Naive B cell (primary cell): ENCODE measurements at regions not wholly inside any gene's neighbourhood (a gene's known extent, or its start where the extent isn't known, plus 50 kb on each side); places are given as distances from the start of the nearest gene placed in this dataset.
"Not testable (repeated sequence)": the region's sequence is repeated elsewhere in the genome, so short reads cannot be mapped to it uniquely, and the experiment has no call there.

Experiments used
- ATAC-seq, 2 donors: fragments of 150-1000 bp; cut with Tn5 transposase; 2 replicates each; pipeline ENCODE4 v1.10.0; 2021; ENCODE audit warnings: low read depth in 2 of 2, mild to moderate bottlenecking in 2 of 2, moderate library complexity in 2 of 2
- DNase-seq: peaks from one replicate; pipeline ENCODE4 v3.0.0; 2022
- H3K27ac Mint-ChIP-seq, 6 donors: one replicate each; pipeline ENCODE4 v1.8.0; 2020 to 2022; ENCODE audit warnings: mild to moderate bottlenecking in 6 of 6, mixed read lengths in 6 of 6, moderate library complexity in 5 of 6, inconsistent platforms in 2 of 6
- H3K27me3 Mint-ChIP-seq, 3 donors: one replicate each; pipeline ENCODE4 v1.8.0; 2021 to 2022; ENCODE audit warnings: mixed read lengths in 3 of 3, mild to moderate bottlenecking in 1 of 3
- H3K36me3 Mint-ChIP-seq, 2 donors: one replicate each; pipeline ENCODE4 v1.8.0; 2020 to 2022; ENCODE audit warnings: mixed read lengths in 2 of 2, inconsistent platforms in 1 of 2, mild to moderate bottlenecking in 1 of 2
- H3K4me1 Mint-ChIP-seq, 3 donors: one replicate each; pipeline ENCODE4 v1.8.0; 2020 to 2022; ENCODE audit warnings: mixed read lengths in 3 of 3, inconsistent platforms in 1 of 3, mild to moderate bottlenecking in 1 of 3, moderate library complexity in 1 of 3
- H3K4me3 Mint-ChIP-seq, 8 donors: one replicate each; pipeline ENCODE4 v1.8.0; 2020 to 2022; ENCODE audit warnings: mild to moderate bottlenecking in 8 of 8, mixed read lengths in 8 of 8, moderate library complexity in 8 of 8, inconsistent platforms in 2 of 8
- H3K9me3 Mint-ChIP-seq, 7 donors: one replicate each; pipeline ENCODE4 v1.8.0; 2020 to 2022; ENCODE audit warnings: mixed read lengths in 7 of 7, mild to moderate bottlenecking in 5 of 7, inconsistent platforms in 2 of 7, moderate library complexity in 1 of 7

GRCh38 chr6:125604257-125604656 lies 145.2 kb upstream of the HEY2 start:
- no peak overlapping the region for H3K4me3 Mint-ChIP-seq
- H3K4me1 Mint-ChIP-seq = no peaks in the 10 kb centered on the region
- H3K27me3 Mint-ChIP-seq = peaks cover 11 to 31% (median 26%) of the 10 kb centered on the region in 3 donors
- DNase-seq = no peak
- ATAC-seq = no peak
- no peaks in the 10 kb centered on the region for H3K36me3 Mint-ChIP-seq
- H3K27ac Mint-ChIP-seq = no peak overlapping the region
- peaks cover 0 to 20% (median 9%) of the 10 kb centered on the region in 7 donors for H3K9me3 Mint-ChIP-seq

- H3K27ac Mint-ChIP-seq = no peak overlapping the region
- H3K36me3 Mint-ChIP-seq = no peaks in the 10 kb centered on the region
- no peaks in the 10 kb centered on the region for H3K4me1 Mint-ChIP-seq
- H3K4me3 Mint-ChIP-seq = no peak overlapping the region
- no peak for ATAC-seq
- H3K9me3 Mint-ChIP-seq = peaks cover 0 to 20% (median 9%) of the 10 kb centered on the region in 7 donors
- peaks cover 26 to 54% (median 30%) of the 10 kb centered on the region in 3 donors for H3K27me3 Mint-ChIP-seq
- DNase-seq = no peak
Observed at GRCh38 chr6:125611573-125612344, 137.7 kb upstream of the HEY2 start.

- no peaks in the 10 kb centered on the region for H3K36me3 Mint-ChIP-seq
Observed at GRCh38 chr6:125612345-125612846, 137.0 kb upstream of the HEY2 start.

GRCh38 chr6:125618629-125619028 lies 130.8 kb upstream of the HEY2 start:
- no peaks in the 10 kb centered on the region for H3K36me3 Mint-ChIP-seq
- no peaks in the 10 kb centered on the region for H3K4me1 Mint-ChIP-seq
- H3K9me3 Mint-ChIP-seq = no peaks in the 10 kb centered on the region
- H3K27me3 Mint-ChIP-seq = peaks cover 15 to 29% (median 25%) of the 10 kb centered on the region in 3 donors
- H3K4me3 Mint-ChIP-seq = no peak overlapping the region
- DNase-seq = no peak
- H3K27ac Mint-ChIP-seq = no peak overlapping the region
- no peak for ATAC-seq

More at GRCh38 chr6:125612345-125612846, 137.0 kb upstream of the HEY2 start:
- DNase-seq (no peak), ATAC-seq (no peak)
- Mint-ChIP-seq H3K27ac (no peak overlapping the region), H3K4me3 (no peak overlapping the region), H3K4me1 (no peaks in the 10 kb centered on the region), H3K27me3 (peaks cover 22 to 52% (median 30%) of the 10 kb centered on the region in 3 donors), H3K9me3 (peaks cover 0 to 16% (median 9%) of the 10 kb centered on the region in 7 donors)

GRCh38 chr6:125623085-125623484 lies 126.3 kb upstream of the HEY2 start:
- no peak for ATAC-seq
- no peak overlapping the region for H3K27ac Mint-ChIP-seq
- no peaks in the 10 kb centered on the region for H3K4me1 Mint-ChIP-seq
- no peaks in the 10 kb centered on the region for H3K9me3 Mint-ChIP-seq
- H3K27me3 Mint-ChIP-seq = peaks cover 16 to 40% (median 37%) of the 10 kb centered on the region in 3 donors
- H3K4me3 Mint-ChIP-seq = no peak overlapping the region
- DNase-seq = no peak
- no peaks in the 10 kb centered on the region for H3K36me3 Mint-ChIP-seq

GRCh38 chr6:125631165-125631564 lies 118.3 kb upstream of the HEY2 start:
- no peaks in the 10 kb centered on the region for H3K4me1 Mint-ChIP-seq
- H3K27me3 Mint-ChIP-seq = peaks cover 7 to 16% (median 15%) of the 10 kb centered on the region in 3 donors
- H3K4me3 Mint-ChIP-seq = peak overlapping the region in 1 of 8 donors; percentile 11
- no peak for ATAC-seq
- H3K36me3 Mint-ChIP-seq = no peaks in the 10 kb centered on the region
- peaks cover 0 to 3% (median 0%) of the 10 kb centered on the region in 7 donors for H3K9me3 Mint-ChIP-seq
- no peak overlapping the region for H3K27ac Mint-ChIP-seq
- no peak for DNase-seq

- not testable (repeated sequence) for H3K36me3 Mint-ChIP-seq, ATAC-seq, H3K9me3 Mint-ChIP-seq, H3K4me3 Mint-ChIP-seq, H3K27ac Mint-ChIP-seq, DNase-seq, H3K4me1 Mint-ChIP-seq
- peaks cover 0 to 11% (median 6%) of the 10 kb centered on the region in 3 donors for H3K27me3 Mint-ChIP-seq
Observed at GRCh38 chr6:125636011-125636410, 113.4 kb upstream of the HEY2 start.

GRCh38 chr6:125636671-125637070 lies 112.8 kb upstream of the HEY2 start:
- Mint-ChIP-seq H3K36me3 (no peaks in the 10 kb centered on the region), H3K27ac (no peak overlapping the region), H3K9me3 (peaks cover 0 to 3% (median 0%) of the 10 kb centered on the region in 7 donors), H3K27me3 (peaks cover 0 to 11% (median 6%) of the 10 kb centered on the region in 3 donors), H3K4me1 (no peaks in the 10 kb centered on the region), H3K4me3 (no peak overlapping the region)
- ATAC-seq (no peak), DNase-seq (no peak)

GRCh38 chr6:125637207-125637606 lies 112.2 kb upstream of the HEY2 start:
- Mint-ChIP-seq H3K4me3 (no peak overlapping the region), H3K36me3 (no peaks in the 10 kb centered on the region), H3K9me3 (peaks cover 0 to 3% (median 0%) of the 10 kb centered on the region in 7 donors), H3K27ac (no peak overlapping the region), H3K4me1 (no peaks in the 10 kb centered on the region), H3K27me3 (peaks cover 0 to 11% (median 6%) of the 10 kb centered on the region in 3 donors)
- no peak for ATAC-seq
- DNase-seq = no peak

- Mint-ChIP-seq H3K36me3 (no peaks in the 10 kb centered on the region), H3K4me1 (no peaks in the 10 kb centered on the region), H3K27me3 (peaks cover 0 to 7% (median 6%) of the 10 kb centered on the region in 3 donors), H3K4me3 (no peak overlapping the region), H3K27ac (no peak overlapping the region), H3K9me3 (peaks cover 0 to 3% (median 0%) of the 10 kb centered on the region in 7 donors)
- no peak for DNase-seq
- no peak for ATAC-seq
Observed at GRCh38 chr6:125639466-125640020, 109.9 kb upstream of the HEY2 start.

- ATAC-seq (no peak), DNase-seq (no peak)
- no peaks in the 10 kb centered on the region for H3K4me1 Mint-ChIP-seq
- H3K27ac Mint-ChIP-seq = no peak overlapping the region
- no peaks in the 10 kb centered on the region for H3K36me3 Mint-ChIP-seq
- H3K9me3 Mint-ChIP-seq = peaks cover 0 to 3% (median 0%) of the 10 kb centered on the region in 7 donors
- no peak overlapping the region for H3K4me3 Mint-ChIP-seq
- H3K27me3 Mint-ChIP-seq = peaks cover 4 to 9% (median 6%) of the 10 kb centered on the region in 3 donors
Observed at GRCh38 chr6:125640441-125641150, 108.8 kb upstream of the HEY2 start.

- ATAC-seq, H3K9me3 Mint-ChIP-seq, DNase-seq, H3K36me3 Mint-ChIP-seq, H3K4me1 Mint-ChIP-seq, H3K27ac Mint-ChIP-seq, H3K4me3 Mint-ChIP-seq: not testable (repeated sequence)
- H3K27me3 Mint-ChIP-seq = peaks cover 9 to 18% (median 11%) of the 10 kb centered on the region in 3 donors
Observed at GRCh38 chr6:125643967-125644661, 105.3 kb upstream of the HEY2 start.

GRCh38 chr6:125647391-125647790 lies 102.0 kb upstream of the HEY2 start:
- Mint-ChIP-seq H3K4me1 (no peaks in the 10 kb centered on the region), H3K4me3 (no peak overlapping the region), H3K27ac (peak overlapping the region in 1 of 6 donors; percentile 48), H3K27me3 (peaks cover 9 to 18% (median 11%) of the 10 kb centered on the region in 3 donors), H3K9me3 (peaks cover 0 to 6% (median 2%) of the 10 kb centered on the region in 7 donors), H3K36me3 (no peaks in the 10 kb centered on the region)
- ATAC-seq (no peak), DNase-seq (no peak)
